Thymus (tissue), 11 donors: ENCODE measurements at regions not wholly inside any gene's neighbourhood (a gene's known extent, or its start where the extent isn't known, plus 50 kb on each side); places are given as distances from the start of the nearest gene placed in this dataset.

ENCODE experiments used
- DNase-seq, 9 donors: peaks; one replicate each; pipeline ENCODE4 v3.0.0-alpha.2; 2013; ENCODE audit warnings: low spot score in 9 of 9, low read depth in 6 of 9, missing footprints in 1 of 9
- H3K27ac ChIP-seq, 2 donors: one replicate each; pipeline ENCODE4 v1.5.1; 2013; ENCODE audit warnings: control low read depth in 1 of 2, low read depth in 1 of 2, low read length in 1 of 2, mild to moderate bottlenecking in 1 of 2, moderate library complexity in 1 of 2
- H3K27me3 ChIP-seq, 2 donors: one replicate each; pipeline ENCODE4 v1.5.1; 2013; ENCODE audit warnings: low read length in 1 of 2; ENCODE audit not compliant: control insufficient read depth in 2 of 2, insufficient read depth in 1 of 2
- H3K36me3 ChIP-seq, 2 donors: one replicate each; pipeline ENCODE4 v1.5.1; 2013; ENCODE audit warnings: low read length in 1 of 2, mild to moderate bottlenecking in 1 of 2, moderate library complexity in 1 of 2; ENCODE audit not compliant: control insufficient read depth in 2 of 2, insufficient read depth in 2 of 2
- H3K4me1 ChIP-seq, 2 donors: one replicate each; pipeline ENCODE4 v1.5.1; 2013; ENCODE audit warnings: low read length in 2 of 2; ENCODE audit not compliant: control insufficient read depth in 2 of 2, insufficient read depth in 2 of 2
- H3K4me3 ChIP-seq, 2 donors: one replicate each; pipeline ENCODE4 v1.5.1; 2013; ENCODE audit warnings: low read length in 2 of 2, control low read depth in 1 of 2, mild to moderate bottlenecking in 1 of 2
- H3K9me3 ChIP-seq, 2 donors: one replicate each; pipeline ENCODE4 v1.5.1; 2013; ENCODE audit warnings: low read length in 1 of 2, mild to moderate bottlenecking in 1 of 2; ENCODE audit not compliant: control insufficient read depth in 2 of 2, insufficient read depth in 1 of 2
- WGBS: extraction: QIAGEN DNeasy Blood & Tissue Kit; methylation state at CpG from one replicate; pipeline ENCODE4 v1.1.7; 2013; 5-methylcytosine and 5-hydroxymethylcytosine counted together
- donor health status: healthy.

- 95% methylated on average over 2 of the region's 2 CpGs for WGBS
These were observed 615.1 kb upstream of the NUDT12 start for GRCh38 chr5:104177651-104178050.

GRCh38 chr5:104172976-104173375 lies 610.4 kb upstream of the NUDT12 start:
- Histone ChIP-seq H3K9me3 (no peaks in the 10 kb centered on the region), H3K27ac (no peak overlapping the region), H3K36me3 (no peaks in the 10 kb centered on the region), H3K27me3 (no peaks in the 10 kb centered on the region), H3K4me3 (no peak overlapping the region), H3K4me1 (no peaks in the 10 kb centered on the region)
- WGBS = 91% methylated on average over 5 of the region's 5 CpGs
- DNase-seq = no peak

More at GRCh38 chr5:104177651-104178050, 615.1 kb upstream of the NUDT12 start:
- Histone ChIP-seq H3K4me3 (no peak overlapping the region), H3K4me1 (no peaks in the 10 kb centered on the region), H3K27me3 (no peaks in the 10 kb centered on the region), H3K36me3 (no peaks in the 10 kb centered on the region), H3K27ac (no peak overlapping the region), H3K9me3 (peaks cover 2 to 20% of the 10 kb centered on the region in 2 donors)
- no peak for DNase-seq

GRCh38 chr5:104171958-104172690 lies 609.5 kb upstream of the NUDT12 start:
- H3K36me3 ChIP-seq = no peaks in the 10 kb centered on the region
- no peak for DNase-seq
- no peaks in the 10 kb centered on the region for H3K9me3 ChIP-seq
- H3K27ac ChIP-seq = no peak overlapping the region
- H3K4me3 ChIP-seq = no peak overlapping the region
- no peaks in the 10 kb centered on the region for H3K27me3 ChIP-seq
- 93% methylated on average over 3 of the region's 3 CpGs for WGBS
- H3K4me1 ChIP-seq = no peaks in the 10 kb centered on the region

GRCh38 chr5:104170926-104171325 lies 608.3 kb upstream of the NUDT12 start:
- Histone ChIP-seq H3K9me3 (no peaks in the 10 kb centered on the region), H3K4me3 (no peak overlapping the region), H3K4me1 (no peaks in the 10 kb centered on the region), H3K27ac (no peak overlapping the region), H3K36me3 (no peaks in the 10 kb centered on the region), H3K27me3 (no peaks in the 10 kb centered on the region)
- DNase-seq = no peak

DNA sequence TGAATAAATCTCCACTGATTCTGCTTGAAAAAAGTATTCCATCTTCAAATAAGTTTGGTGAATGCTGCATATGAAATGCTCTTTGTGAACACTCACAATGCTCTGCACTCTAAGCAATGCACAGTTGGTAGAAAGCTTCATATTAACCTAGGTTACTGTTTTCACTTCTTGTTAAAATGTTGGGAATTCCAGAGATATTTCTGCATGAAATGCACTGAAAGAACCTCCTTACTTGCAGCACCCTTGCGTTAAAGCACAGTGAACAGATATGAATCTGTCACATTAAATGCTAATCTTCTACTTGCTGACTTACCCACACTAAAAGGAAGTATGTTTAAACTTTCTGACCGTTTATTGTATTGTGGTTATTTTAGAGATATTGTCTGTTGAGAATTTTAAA lies 584.1 kb upstream of the NUDT12 start:
- Histone ChIP-seq H3K36me3 (no peaks in the 10 kb centered on the region), H3K27me3 (no peaks in the 10 kb centered on the region), H3K4me3 (no peak overlapping the region), H3K4me1 (no peaks in the 10 kb centered on the region), H3K27ac (no peak overlapping the region), H3K9me3 (no peaks in the 10 kb centered on the region)
- peak in 1 of 9 donors; percentile 0 for DNase-seq
- WGBS = 50% methylated on average over 2 of the region's 2 CpGs

GRCh38 chr5:104139840-104140239 lies 577.3 kb upstream of the NUDT12 start:
- no peak overlapping the region for H3K27ac ChIP-seq
- H3K4me3 ChIP-seq = no peak overlapping the region
- 89% methylated on average over 3 of the region's 3 CpGs for WGBS
- no peaks in the 10 kb centered on the region for H3K36me3 ChIP-seq
- H3K4me1 ChIP-seq = no peaks in the 10 kb centered on the region
- H3K9me3 ChIP-seq = no peaks in the 10 kb centered on the region
- no peak for DNase-seq
- H3K27me3 ChIP-seq = no peaks in the 10 kb centered on the region

GRCh38 chr5:104130320-104130719 lies 567.7 kb upstream of the NUDT12 start:
- no peak for DNase-seq
- no peaks in the 10 kb centered on the region for H3K9me3 ChIP-seq
- no peaks in the 10 kb centered on the region for H3K27me3 ChIP-seq
- H3K4me3 ChIP-seq = no peak overlapping the region
- H3K36me3 ChIP-seq = no peaks in the 10 kb centered on the region
- WGBS = 86% methylated on average over 3 of the region's 3 CpGs
- no peak overlapping the region for H3K27ac ChIP-seq
- no peaks in the 10 kb centered on the region for H3K4me1 ChIP-seq

- no peak for DNase-seq
- H3K36me3 ChIP-seq = no peaks in the 10 kb centered on the region
- 72% methylated on average over 5 of the region's 5 CpGs for WGBS
These were observed 565.8 kb upstream of the NUDT12 start for GRCh38 chr5:104128348-104128747.

DNA sequence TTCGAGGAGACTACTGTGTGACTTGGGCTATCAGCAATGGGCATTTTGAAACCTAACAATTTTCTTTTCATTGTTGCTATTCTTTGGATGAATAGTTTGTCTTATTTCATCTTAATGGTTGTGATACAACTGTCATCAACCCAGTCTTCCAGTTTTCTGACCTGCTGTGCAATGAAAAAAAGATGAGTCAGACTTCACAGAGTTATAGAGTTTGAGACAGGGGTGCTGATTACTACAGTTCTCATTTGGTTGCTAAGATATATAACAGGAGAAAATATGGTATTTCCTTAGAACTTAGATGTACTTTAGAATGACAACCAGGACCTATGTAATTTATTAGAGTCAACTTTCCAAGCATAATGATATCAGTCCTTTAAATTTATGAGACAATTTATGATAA lies 564.4 kb upstream of the NUDT12 start:
- Histone ChIP-seq H3K9me3 (no peaks in the 10 kb centered on the region), H3K4me1 (no peaks in the 10 kb centered on the region), H3K36me3 (no peaks in the 10 kb centered on the region), H3K27ac (no peak overlapping the region), H3K4me3 (no peak overlapping the region), H3K27me3 (no peaks in the 10 kb centered on the region)
- 70% methylated on average over 1 of the region's 1 CpG for WGBS
- no peak for DNase-seq

More at GRCh38 chr5:104128348-104128747, 565.8 kb upstream of the NUDT12 start:
- Histone ChIP-seq H3K4me3 (no peak overlapping the region), H3K27ac (no peak overlapping the region), H3K27me3 (no peaks in the 10 kb centered on the region), H3K4me1 (no peaks in the 10 kb centered on the region), H3K9me3 (no peaks in the 10 kb centered on the region)
